Muscle of back (tissue), 3 donors: ENCODE measurements at regions not wholly inside any gene's neighbourhood (a gene's known extent, or its start where the extent isn't known, plus 50 kb on each side); places are given as distances from the start of the nearest gene placed in this dataset.

ENCODE experiments used
- DNase-seq, 3 donors: peaks; one replicate each; pipeline versions ENCODE4 v3.0.0 to v3.0.0-alpha.2; 2013

DNA sequence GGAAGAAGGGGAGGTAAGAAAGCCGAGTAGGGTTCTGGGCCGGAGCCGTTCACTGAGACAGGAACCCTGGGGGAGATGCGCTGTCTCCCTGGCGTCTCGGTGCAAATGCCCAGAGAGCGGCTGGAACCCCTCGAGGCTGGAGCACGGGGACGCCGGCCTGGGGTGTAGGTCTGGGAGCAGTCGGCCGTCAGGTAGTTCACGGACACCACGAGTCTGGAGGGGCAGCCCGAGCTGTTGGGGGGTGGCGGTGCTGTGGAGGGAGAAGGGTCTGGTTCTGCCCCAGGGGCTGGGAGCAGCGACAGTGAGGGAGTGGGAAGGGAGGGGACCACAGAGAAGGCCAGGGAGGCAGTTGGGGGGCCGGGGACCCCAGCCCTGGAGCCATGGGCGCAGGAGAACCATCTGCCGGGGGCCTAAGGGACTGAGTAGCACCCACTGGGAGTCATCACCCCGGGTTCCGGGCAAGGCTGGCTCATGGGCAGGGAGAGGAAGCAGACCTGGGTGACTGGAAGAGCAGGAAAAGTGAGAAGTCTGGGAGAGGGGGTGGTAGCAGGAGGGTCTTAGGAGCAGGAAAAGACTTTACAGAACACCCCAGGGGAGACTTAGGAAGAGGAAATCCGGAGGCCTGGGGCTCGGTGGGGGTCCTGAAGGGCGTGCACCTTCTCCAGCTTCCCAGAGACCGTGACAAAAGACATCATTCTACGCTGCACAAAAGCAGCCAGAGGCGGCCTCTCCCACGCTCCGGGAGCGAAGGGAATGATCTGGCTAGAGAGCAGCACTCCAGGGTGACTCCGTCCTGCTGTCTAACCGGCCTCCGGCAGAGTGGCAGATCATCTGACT lies 173.1 kb upstream of the SOX1 start:
- peak in 2 of 3 donors; percentile 27 to 58 for DNase-seq

DNA sequence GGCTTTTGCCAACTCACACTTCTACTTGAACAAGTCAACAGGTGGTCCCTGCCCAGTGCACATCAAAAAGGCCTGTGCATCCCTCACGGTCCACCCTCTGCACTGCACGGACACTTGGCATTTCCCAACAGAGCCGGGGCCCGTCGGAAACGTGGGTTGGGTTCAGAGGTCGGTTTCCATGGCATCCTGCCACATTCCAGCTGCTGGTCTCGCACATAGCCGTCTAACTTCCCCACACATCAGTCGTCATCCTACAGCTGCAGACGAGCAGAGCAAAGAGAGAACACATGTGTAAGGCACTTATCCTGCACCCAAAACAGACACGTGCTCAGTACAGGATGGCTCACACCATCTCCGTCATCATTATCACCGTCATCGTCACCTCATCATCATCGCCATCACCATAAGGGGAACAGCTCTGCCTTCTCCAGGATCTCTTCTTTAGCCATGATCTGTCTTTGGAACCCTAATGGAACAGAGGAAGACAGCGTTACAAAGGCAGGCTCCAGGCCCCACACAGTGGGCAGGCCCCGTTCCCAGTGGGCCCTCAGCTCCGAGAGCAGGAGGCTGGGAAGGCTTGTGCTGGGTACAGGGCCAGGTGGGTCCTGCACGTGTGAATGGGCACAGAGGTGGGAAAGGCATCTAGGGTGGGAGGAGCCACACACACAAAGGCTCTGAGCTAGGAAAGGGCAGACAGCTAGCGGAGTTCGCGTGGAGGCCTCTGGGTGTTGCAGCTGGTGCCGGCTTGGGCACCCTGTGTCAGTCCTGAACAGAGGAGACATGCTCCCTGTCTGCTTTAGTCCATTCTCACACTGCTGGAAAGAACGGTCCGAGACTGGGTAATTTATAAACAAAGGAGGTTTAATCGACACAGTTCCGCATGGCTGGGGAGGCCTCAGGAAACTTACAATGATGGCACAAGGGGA lies 170.8 kb upstream of the SOX1 start:
- peak in 1 of 3 donors; percentile 13 for DNase-seq

DNA sequence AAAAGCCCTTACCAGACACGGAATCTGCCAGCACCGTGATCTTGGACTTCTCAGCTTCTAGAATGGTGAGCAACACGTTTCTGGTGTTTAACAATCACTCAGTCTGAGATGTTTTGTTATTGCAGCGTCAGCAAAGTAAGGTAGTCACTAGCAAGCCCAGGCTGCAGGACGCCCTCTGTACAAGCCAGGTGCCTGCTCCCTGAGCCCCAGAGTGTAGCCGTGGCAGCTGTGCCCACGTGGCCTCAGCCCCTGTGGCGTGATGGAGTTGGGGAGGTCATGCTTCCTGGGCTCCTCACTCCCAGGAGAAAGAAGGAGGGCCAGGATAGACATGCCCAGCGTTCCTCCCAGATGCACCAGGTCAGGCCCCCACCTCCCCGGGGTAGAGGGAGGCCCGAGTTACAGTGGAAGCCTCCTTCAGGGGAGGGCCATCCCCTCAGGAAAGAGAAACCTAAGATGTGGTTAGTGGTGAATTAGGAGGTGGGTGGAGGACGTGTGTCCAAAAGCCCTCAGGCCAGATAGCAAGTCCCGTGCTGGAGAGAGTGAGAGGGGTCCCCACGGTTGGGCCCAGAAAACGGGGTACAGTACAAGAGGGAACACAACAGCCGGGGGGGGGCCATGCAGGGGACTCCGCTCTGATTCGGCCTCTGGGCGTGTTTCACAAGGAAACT lies 169.6 kb upstream of the SOX1 start:
- DNase-seq, result no peak

DNA sequence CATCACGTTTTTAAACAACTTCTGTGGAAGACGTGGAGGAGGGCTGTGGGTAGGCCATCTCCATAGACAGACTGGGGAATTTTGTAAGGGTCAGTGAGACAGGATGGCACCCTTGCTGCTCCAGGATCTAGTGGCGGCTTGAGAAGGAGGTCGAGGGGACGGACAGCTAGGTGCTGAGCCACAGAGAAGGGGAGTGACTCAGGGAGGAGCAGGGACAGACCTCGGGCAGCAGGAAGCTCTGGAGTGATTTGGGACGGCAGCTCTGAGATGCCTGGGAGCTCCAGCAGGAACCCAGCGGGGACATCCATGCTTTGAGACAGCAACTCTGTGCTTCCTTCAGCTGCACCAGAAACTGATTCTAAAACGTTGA lies 169.1 kb upstream of the SOX1 start:
- no peak for DNase-seq

DNA sequence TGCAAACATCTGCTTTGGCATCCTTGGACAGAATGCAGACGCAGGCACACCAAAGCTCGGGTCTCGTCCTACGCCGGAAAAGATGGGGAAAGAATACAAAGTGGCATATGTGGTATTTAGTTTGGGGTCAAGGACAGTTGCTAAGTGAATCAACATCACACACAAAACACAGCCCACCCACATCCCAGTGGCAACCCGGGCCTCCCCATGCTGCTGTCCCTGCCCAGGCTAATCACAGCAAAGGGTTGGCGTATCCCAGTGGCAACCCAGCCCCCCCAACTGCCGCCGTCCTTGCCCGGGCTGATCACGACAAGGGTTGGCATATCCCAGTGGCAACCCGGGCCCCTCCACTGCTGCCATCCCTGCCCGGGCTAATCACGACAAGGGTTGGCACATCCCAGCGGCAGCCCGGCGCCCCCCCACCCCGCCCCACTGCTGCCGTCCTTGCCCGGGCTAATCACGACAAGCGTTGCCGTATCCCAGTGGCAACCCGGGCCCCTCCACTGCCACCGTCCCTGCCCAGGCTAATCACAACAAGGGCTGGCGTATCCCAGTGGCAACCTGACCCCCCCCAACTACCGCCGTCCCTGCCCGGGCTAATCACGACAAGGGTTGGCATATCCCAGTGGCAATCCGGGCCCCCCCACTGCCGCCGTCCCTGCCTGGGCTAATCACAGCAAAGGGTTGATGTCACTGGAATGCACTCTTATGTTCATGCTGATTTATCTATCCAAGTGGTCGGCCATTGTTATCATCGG lies 167.8 kb upstream of the SOX1 start:
- DNase-seq, result no peak

DNA sequence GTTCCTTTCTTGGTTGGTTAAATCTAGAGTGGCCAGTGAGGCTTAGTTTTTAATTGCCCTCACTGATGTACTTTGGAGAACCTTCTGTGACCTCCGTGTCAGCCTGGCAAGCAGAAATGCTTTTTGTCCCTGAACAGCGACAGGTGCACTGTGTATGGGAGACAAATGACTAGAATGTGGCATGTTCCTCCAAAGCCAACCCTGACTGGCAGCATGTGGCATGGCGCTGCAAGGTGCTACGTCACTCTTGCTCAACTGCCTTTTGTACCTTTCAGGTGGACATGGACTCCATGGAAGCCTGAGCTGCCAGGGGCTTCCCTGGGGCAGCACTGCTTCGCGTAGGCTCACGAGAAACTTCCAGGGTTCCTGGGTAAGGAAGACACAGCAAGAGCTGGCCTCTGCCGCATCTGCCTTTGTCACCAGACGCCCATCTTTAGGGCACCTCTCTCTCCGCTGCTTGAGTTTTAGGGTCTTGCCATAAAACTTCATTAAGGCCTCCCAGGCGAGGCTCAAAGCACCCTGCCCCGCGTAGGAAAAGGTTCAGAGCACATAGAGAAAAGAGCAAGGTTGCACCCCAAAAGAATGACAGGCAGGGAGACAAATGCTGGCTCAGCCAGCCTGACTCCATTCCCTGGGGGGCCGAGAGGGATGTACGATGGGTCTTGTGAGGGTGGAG lies 167.1 kb upstream of the SOX1 start:
- no peak for DNase-seq

DNA sequence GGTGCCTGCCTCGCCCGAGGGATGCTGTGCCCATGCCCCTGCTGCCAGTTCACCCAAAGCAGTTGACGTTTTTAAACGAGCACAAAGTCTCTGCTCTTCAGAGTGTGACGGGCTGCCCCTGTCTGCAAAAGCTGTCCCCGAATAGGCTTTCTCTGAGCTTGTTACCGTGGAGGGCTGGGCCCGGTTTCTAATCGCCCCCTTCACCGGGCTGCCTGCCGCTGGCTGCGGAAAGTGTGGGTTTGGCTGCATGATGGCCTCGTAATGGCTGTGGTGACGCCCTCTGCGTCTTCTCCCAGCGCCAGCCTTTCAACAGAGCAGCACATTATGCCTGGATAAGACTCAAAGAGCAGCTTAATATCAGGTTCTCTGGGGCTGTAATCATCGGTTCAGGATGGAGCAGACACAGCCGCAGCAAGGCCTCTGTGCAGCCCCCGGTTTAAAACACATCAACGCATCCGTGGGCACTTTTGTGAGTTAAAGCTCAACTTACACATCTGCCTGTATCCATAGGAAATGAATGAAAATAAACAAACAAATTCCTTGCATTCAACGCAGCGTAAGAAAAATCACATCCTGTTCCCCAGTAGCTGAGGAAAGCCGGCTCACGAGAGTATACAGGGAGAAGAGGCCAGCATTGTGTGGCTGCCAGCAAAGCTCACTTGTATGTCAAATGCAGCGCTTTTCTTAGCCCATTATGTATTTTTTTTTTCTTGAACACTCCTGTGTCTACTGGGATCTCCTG lies 166.4 kb upstream of the SOX1 start:
- DNase-seq, result peak; percentile 38 to 92 (median 82)

DNA sequence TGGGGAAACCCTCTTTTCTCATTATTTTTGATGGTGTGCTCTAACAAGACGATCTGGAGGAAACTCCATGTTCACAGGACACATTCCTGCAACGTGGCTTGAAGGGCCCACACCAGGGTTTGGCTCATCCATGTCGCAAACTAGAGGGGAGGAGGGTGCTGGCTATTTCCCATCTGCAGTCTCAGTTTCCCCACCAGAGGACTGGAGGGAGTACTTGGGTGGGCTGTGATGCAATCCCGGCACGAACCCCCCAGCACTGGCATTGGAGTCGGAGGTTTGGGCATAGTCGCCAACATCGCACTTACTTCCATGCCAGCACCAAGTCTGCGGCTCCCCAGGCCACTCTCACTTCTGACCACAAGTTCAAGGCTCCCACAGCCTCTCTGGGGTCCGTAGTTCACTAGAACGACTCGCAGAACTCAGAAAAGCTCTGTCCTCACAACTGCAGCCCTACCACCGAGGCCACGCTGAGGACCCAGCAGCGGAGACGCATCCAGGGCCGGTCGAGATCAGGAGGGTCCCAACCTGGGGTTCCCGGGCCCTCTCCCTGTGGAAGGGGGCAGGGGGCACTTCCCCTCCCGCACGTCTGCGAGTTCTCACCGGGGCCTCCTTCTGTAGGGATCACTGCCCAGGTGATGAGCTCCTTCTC lies 165.6 kb upstream of the SOX1 start:
- no peak for DNase-seq

DNA sequence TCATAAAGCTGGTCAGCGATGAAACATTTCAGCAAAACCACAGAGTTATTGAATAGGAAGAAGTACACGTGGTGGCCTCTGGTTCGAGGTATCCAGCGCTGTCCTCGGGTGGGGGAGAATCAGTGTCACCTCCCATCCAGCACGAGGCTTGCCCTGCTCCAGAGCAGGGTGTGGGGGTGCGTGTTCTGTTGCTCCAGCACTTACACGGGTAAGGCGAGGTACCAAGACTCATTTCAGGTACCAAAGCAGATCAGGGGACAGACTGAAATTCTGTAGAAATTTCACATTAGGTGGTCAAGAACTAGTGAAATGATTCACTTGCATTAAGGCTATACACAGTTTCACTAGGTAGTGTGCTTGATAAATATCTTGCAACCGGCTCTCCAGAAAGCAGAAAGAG lies 164.2 kb upstream of the SOX1 start:
- no peak for DNase-seq

DNA sequence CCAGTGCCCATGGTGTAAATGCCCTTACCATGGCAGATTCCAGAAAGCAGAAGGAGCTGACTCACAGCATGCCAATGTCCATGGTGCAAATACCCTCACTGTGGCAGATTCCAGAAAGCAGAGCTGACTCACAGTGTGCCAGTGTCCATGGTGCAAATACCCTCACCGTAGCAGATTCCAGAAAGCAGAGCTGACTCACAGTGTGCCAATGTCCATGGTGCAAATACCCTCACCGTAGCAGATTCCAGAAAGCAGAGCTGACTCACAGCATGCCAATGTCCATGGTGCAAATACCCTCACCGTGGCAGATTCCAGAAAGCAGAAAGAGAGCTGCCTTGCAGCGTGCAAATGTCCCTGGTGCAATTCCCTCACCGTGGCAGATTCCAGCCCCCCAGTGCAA lies 163.8 kb upstream of the SOX1 start:
- DNase-seq, result no peak

DNA sequence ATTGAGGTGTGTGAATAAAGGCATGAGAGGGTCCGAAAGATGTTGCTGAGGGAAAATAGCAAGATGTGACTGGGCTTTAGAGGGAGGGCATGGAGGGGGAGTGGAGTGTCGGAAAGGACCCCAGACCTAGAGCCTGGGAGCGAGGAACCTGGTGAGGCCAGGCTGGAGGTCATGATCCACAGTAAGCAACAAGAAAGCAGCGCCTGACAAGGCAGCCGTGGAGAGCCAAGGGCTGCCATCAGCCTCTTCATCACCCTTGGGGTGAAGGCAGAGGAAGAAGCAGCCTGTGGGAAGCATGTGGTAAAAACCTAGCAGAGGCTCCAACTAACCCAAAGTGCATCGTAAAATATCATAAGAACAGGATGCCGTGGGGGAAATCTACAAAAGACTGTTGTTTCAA lies 162.8 kb upstream of the SOX1 start:
- no peak for DNase-seq

DNA sequence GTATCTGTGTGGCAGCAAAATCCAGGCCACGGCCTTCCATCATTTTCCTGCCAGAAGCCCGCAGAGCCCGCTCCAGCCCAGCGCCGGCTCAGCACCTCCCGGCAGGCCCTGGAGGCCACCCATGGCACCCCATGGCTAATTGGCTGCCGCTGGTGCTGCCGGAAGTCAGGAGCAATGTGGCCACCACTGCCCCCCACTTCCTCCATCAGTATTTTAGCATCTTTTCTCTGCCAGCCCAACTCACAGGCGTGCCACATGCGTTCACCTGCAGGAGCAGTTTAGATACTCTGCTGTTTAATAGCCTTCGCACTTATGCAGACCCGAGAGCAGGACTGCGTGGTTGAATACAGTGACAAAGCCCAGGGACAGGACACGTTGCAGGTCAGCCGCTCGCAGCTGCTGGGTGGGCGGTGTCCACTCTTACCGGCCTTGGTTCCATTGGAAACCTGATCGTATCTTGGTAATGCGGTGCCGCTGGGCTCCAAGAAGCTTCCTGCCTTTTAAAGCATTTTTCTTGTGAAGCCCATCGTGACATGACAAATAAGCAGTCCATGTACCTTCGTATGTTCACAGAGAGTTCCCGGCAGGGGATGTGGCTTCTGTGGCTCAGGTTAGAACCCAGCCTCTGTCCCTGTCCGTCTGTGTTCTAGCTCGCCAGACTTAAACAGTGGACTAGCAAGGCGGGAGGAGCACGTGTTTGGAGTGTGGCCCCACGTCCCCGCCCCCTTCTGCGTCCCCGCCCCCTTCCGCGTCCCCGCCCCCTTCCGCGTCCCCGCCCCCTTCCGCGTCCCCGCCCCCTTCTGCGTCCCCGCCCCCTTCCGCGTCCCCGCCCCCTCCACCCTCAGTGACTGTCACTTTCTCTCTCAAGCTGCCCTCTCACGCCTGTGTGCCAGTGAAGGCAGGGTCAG lies 162.0 kb upstream of the SOX1 start:
- DNase-seq, result no peak

DNA sequence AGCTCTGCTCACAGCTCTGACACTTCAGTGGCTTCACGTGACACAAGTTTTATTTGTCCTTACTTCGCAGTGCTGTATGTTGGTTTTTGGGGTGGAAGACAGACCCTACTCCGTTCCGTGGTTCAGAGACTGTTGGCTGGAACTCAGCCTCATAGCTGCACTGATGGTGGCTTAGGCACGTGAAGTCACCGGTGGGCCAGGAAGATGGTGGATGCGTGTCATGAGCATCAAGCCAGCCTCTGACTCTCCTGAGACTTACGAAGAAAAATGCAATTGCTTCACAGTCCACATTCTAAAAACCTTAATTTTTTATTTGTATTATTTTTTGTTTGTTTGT lies 161.4 kb upstream of the SOX1 start:
- DNase-seq, result no peak

DNA sequence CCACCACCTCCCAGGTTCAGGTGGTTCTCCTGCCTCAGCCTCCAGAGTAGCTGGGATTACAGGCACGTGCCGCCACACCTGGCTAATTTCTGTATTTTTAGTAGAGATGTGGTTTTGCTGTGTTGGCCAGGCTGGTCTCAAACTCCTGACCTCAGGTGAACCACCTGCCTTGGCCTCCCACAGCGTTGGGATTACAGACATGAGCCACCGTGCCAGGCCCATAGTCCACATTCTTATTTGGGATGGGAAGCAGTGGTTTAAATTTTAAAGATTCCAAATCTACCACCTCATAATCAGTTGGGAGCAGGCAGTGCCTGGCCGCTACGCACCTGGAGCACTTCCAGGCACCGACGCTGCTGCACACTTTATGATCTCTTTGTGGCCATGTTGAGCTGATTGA lies 160.6 kb upstream of the SOX1 start:
- no peak for DNase-seq

DNA sequence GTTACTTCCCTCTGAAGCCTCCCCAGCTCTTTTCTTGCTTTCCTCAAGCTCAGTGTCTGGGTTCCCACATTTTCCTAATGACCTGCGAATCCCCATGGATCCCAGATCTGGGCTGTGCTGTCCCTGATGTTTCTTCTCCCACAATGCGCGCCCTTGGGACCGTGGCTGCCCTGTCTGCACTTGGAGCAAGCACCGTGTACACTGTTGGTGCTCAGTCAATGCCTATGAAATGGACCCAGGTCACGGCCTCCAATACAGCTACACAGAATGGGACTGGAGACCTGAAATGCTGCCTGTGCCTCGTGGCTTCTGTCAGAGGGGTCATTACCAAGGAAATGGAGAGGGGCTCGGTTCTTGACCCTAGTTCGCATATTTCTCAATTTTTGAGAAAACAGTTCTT lies 160.1 kb upstream of the SOX1 start:
- DNase-seq, result no peak

DNA sequence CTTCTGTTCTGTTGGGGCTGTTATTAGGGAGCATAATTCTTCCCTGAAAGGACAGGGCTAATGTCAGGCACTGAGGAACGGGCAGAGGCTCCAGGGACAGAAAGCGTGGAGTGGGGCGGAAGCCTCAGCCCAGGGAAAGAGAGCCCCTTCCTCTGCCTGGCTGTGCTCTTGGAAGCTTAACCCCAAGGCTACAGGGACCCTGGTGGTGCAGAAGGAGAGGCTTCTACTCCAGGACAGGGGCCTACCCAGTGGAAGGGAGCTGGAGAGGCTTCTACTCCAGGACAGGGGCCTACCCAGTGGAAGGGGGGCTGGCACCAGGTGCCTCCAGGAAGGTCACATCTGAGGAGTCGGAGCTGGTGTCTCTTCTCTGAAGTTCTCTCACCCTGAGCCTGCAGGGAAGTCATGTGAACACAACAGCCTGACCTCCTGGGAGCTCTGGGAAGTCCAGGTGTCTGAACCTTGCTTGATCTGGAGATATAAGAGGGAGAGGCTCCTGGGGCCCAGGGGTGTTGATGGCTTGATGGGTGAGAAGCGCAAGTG lies 159.5 kb upstream of the SOX1 start:
- DNase-seq, result no peak

DNA sequence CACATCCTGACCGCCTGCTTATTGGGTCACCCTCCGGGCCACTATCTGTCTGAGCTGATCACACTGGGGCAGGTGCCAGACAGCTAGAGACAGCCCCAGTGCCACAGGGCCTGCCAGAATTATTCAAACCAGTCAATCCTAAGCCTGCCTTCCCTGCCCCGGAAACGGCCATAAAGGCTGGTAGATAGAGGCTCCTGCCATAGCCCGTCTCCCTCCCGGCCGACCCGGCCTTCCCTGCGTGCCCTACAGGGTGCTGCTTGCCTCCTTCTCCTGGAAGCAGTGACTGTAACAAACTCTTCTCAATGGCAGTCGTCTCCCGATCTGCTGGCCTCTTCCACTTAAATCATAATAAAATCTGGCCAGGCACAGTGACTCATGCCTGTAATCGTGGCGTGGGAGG lies 158.6 kb upstream of the SOX1 start:
- no peak for DNase-seq

DNA sequence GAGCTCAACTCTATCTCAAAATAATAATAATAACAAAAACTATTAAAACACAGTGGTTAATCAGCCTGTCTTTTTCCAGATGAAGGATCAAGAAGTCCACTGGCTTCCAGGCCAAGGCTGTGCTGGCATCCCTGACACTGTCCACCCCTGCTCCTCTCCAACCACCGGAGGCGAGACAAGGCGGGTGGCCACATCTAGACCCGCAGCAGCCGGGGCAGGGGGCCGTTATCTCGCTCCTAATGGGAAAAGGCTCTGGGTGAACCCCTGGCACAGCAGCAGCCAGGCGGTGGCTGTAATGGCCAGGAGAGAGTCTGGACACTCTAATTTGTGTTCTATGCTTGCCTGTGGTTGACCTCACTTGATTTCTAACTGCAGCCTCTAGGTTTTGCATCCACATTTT lies 158.0 kb upstream of the SOX1 start:
- no peak for DNase-seq

DNA sequence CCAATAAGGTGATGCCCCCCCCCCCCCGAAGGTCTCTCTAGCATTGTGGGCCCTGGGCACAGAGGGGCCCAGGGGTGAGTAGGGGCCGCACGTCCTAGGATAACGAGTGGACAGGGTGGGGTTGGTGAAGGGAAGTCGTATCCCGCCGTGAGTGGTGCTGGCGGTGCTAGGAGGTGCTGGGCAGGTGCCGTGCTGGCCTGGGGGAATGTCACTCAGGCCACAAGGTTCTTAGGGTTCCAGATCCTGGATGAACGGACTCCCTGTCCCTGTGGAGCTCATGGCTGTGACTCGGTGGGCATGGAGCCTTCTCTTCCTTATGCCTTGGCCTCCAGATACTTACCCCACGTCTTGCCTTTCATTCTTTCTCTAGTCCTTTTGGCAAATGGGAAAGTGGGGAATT lies 157.4 kb upstream of the SOX1 start:
- no peak for DNase-seq
